SH-SY5Y (cell line): ENCODE measurements at regions not wholly inside any gene's neighbourhood (a gene's known extent, or its start where the extent isn't known, plus 50 kb on each side); places are given as distances from the start of the nearest gene placed in this dataset.

Experiments used
- GATA2 ChIP-seq: IDR thresholded peaks from 2 replicates; pipeline ENCODE4 v1.6.1; 2011; ENCODE audit warnings: mild to moderate bottlenecking, low read depth, low read length
- GATA3 ChIP-seq: IDR thresholded peaks from 2 replicates; pipeline ENCODE4 v1.6.1; 2011; ENCODE audit warnings: low read depth, mild to moderate bottlenecking, low read length, moderate library complexity

DNA sequence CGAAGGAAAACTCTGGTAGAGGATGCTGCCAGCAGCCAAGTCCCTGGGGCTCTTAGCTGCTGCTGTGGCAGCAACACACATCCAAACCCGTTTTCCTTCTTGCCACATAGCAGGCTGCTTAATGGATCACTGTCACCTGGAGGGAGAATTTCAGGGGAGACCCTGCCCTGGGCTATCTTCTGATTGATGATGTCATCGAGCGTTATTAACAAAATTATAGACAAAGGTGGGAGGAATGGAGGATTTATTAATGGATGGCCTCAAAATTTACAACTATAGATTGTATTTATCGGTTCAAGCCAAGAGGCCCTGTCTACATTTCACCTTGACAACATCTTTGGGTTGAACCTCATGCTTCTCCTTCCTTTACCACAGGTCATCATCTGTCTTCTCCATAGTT is 120.8 kb upstream of the PZP start:
- TF ChIP-seq GATA2 (no peak), GATA3 (no peak)
